HG03135 (cell line): ENCODE measurements at regions not wholly inside any gene's neighbourhood (a gene's known extent, or its start where the extent isn't known, plus 50 kb on each side); places are given as distances from the start of the nearest gene placed in this dataset.

ENCODE experiments used
- ATAC-seq: cut with Tn5 transposase; IDR thresholded peaks from one replicate; pipeline ENCODE4 v1.9.1; 2021; ENCODE audit warnings: mild to moderate bottlenecking, moderate library complexity; ENCODE audit not compliant: unreplicated experiment

DNA sequence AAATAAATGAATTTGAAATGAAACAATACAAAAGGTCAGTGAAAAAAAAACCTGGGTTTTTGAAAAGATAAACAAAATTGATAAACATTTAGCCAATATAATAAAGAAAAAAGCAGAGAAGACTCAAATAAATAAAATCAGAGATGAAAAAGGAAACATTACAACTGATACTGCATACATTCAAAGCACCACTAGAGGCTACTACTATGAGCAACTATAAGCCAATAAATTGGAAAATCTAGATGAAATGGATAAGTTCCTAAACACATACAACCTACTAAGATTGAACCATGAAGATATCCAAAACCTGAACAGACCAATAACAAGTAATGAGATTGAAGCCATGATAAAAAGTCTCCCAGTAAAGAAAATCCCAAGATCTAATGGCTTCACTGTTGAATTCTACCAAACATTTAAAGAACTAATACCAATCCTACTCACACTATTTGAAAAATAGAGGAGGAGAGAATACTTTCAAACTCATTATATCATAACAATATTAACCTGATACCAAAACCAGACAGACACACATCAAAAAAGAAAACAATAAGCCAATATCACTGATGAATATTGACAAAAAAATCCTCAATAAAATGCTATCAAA is 80.8 kb upstream of the CERS6 start:
- no peak for ATAC-seq

DNA sequence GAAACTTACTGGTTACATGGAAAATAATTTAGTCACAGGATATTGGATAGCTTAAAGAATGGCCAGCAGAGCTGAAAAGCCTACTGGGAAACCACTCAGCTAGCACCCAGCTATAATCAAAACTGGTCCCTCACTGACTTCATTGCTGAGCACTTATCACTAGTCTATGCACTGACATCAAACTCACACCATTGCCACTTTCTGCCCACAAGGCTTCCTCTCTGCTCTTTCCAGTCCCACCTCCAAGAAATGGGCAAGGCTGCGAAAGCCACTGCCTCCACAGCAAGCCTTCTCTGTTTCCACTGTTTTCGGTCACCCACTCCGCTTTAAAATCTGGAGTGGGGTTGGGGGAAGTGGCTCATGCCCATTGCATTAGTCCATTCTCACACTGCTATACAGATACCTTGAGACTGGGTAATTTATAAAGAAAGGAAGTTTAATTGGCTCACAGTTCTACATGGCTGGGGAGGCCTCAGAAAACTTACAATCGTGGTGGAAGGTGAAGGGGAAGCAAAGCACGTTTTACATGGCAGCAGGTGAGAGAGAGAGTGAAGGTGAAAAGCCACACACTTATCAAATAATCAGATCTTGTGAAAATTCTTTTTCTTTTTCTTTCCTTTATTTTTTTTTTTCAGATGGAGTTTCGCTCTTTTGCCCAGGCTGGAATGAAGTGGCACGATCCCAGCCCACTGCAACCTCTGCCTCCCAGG is 77.0 kb upstream of the CERS6 start:
- no peak for ATAC-seq

DNA sequence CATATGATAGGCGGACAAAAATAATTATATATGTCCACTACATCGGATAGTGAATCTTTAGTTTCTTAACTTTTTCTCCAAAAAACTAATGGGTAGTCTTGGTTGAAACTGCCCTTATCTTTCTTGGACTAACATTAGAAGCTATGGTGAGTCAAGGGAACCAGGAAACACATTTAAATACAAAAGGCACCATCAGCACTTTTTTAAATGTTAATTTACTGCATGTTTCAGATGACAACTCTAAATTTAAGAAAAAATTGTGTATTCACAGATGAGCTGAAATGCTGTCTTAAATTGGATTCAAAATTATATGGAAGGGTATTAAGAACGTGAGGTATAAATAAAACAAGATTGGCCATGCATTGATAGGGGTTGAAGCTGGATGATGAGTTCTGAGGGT is 75.6 kb upstream of the CERS6 start:
- no peak for ATAC-seq

DNA sequence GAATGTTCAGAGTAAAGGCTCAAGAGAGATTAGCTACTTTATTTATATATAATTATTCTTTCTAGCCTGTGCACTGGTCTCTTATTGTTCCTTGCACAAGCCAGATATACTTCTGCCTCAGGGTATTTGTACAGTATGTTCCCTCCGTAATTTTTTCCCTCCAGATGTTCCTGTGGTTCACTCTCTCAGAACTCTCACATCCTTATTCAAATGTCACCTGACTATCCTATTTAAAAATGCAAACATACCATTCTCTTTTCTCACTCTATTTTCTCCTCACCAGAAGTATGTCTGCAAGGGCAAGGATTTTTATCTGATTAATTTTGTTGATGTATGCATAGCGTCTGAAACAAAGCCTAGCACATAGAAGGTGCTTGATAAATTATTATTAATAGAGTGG is 64.0 kb upstream of the CERS6 start:
- ATAC-seq = no peak

DNA sequence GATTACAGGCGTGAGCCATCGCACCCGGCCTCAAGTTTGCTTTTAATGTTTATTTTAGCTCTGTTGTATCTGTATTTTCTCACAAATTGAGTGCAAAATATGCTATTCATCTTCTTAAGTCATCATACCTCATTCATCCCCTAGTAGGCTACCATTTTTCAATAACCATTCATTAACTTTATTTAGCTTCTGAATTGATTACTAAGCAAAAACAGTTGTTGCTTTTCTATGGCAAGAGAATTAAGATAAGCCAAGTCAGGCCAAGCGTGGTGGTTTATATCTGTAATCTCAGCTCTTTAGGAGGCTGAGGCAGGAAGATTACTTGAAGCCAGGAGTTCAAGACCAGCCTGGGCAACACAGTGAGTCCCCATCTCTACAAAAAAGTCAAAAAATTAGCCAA is 63.3 kb upstream of the CERS6 start:
- ATAC-seq = no peak

DNA sequence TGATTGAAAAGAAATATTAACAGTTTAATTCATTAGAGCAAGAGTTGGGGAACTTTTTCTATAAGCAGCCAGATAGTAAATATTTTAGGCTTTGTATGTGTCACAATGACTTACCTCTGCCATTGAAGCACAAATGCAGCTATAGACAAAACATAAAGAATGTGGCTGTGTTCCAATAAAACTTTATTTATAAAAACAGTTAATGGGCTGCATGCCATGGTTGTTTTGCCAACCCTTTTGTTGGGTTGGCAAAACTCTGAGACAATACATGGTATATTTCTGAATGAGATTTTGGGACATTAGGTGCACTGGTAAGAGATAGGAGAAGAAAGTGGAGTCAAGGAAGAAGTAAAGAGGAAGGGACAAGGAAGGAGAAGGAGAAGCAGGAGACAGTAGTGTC is 61.8 kb upstream of the CERS6 start:
- no peak for ATAC-seq

DNA sequence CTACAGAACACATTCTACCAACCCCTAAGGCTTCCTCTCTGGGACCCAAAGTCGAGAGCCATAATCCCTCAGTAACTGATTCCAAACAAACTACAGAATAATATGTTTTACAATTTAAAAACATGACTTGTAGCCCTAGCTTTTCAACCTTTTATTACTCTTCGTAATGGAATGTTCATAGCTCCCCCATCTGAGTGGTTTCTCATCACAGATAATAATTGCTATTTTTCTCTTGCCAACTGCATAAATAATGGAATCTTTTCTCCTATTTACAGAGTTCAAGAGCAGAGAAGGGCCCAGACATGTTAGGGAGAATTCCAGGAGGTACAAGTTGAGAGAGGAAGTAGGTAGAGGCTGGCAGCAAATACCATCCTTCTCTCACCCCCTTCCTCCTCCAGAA is 59.9 kb upstream of the CERS6 start:
- no peak for ATAC-seq

DNA sequence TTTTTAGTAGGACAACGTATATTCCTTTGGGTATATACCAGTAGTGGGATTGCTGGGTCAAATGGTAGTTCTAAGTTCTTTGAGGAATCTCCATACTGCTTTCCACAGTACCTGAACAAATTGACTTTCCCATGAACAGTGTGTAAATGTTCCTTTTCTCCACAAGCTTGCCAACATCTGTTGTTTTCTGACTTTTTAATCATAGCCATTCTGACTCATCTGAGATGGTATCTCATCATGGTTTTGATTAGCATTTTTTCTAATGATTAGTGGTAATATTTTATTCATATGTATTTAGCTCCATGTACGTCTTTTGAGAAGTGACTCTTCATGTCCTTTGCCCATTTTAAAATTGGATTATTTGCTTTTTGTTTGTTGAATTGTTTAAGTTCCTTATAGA is 58.4 kb upstream of the CERS6 start:
- ATAC-seq = no peak

DNA sequence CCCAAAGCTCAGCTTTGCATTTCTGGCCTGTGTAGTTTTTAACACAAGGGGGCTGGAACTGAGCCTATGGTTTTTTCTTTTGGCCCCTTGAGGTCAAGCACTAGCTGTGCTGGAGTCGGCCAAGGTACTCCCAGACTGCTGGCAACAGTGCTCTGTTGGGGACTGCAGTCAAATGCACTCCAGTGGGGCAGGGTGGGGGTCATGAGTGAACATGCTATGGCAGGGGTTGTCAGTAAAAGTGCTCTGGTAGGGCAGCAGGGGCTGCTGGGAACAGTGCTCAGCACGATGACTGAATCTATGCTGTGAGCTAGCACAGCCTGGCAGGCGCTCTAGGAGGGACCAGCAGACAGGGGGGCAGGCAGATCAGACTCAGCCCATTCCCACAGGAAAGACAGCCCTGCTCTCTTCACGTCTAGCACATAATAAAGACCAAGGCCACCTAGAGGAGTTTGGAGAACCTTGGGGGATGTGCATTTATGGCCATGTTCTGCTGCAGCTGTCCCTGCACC is 55.0 kb upstream of the CERS6 start:
- ATAC-seq = no peak

DNA sequence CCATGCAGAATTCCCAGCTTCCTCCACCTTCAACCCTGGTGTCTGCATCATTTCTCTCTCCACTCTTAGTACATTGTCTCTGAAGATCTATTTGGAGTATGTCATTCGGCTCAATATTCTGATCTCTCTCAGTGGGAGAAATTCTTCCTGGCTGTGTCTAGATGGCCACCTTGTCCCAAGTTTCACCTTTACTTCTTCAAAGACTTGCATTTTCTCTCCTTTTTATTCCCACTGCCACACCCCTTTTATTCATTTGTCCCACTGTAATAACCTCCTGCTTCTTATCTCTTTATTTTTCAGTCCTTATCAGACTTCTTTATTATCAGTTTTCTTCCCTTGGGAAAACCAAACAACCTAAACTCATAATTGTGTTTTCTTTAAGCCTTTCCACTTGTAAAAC is 54.3 kb upstream of the CERS6 start:
- no peak for ATAC-seq

DNA sequence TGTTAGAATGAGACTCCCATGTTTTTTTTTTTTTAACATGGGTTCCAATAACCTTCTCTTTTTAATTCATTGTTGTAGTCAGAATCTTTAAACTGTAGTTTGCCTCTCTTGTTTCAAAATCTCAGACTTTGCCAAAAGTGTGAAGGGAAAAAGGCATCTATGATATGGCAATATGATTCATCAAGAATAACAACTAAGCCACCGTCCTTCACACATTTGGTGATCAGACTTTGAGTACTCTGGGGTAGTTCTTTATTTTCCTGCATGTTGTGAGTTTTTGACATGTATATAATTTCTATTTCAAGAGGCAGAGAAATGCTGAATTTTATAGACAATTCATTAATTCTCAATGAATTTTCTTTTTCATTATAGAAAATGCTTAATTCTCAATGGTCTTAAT is 53.5 kb upstream of the CERS6 start:
- ATAC-seq = no peak

DNA sequence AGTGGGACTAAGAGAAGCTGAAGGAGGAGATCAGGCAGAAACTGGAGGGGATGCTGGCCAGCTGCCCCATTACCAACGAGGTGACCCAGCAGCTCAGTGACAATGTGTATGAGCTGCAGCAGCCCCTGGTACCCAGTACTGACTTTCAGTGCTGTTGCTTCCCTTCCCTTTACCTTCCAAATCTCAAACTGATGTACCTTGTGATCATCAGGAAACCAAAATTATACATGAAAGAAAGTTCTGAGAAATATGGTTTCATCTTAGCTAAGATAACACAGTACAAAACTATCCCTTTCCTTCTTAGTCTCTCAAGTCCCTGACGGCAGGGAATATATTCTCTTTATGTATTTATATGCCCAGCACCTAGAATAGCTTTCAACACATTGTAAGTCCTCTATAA is 52.3 kb upstream of the CERS6 start:
- ATAC-seq = no peak

DNA sequence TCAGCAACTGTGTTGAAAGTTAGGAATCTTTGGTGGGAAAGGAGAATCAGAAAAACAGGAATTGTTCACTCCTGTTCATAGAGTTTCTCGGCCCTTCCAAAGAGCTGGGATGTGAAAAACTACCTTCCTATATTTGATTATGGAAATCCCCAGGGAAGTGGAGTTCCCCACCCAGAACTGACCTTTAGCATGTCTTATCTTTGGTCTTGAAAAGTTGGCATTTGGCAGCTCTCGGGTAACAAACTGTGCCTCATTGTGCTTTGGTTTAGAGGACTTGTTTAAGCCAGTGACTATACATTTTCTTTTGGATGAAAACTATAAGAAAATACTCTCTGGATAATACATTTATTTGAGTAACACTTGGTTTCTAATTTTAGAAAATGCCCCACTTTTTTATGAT is 51.3 kb upstream of the CERS6 start:
- ATAC-seq = no peak
